SU-DHL-6 (cell line): ENCODE measurements at regions not wholly inside any gene's neighbourhood (a gene's known extent, or its start where the extent isn't known, plus 50 kb on each side); places are given as distances from the start of the nearest gene placed in this dataset.

Experiments used
- H2AFZ ChIP-seq: fragments of 200-600 bp; sonication (generic); 2 replicates; pipeline ENCODE4 v1.6.1; 2014; ENCODE audit warnings: low read depth, mild to moderate bottlenecking, moderate library complexity, mixed read lengths, antibody characterized with exemption, low read length; ENCODE audit not compliant: severe bottlenecking
- H3F3A ChIP-seq: fragments of 200-600 bp; shearing (Covaris generic); 2 replicates; pipeline ENCODE4 v1.6.0; 2016; ENCODE audit warnings: antibody characterized with exemption, mild to moderate bottlenecking; ENCODE audit not compliant: insufficient read depth
- H3K27ac ChIP-seq: fragments of 200-600 bp; sonication (generic); 2 replicates; pipeline ENCODE4 v1.5.1; 2016; ENCODE audit warnings: low read depth, mild to moderate bottlenecking, low read length, moderate library complexity, mixed read lengths
- H3K27me3 ChIP-seq: fragments of 200-600 bp; sonication (generic), shearing (Covaris generic); 2 replicates; pipeline ENCODE4 v1.6.0; 2014; ENCODE audit warnings: mild to moderate bottlenecking, low read length
- H3K36me3 ChIP-seq: fragments of 200-600 bp; sonication (generic); 2 replicates; pipeline ENCODE4 v1.6.1; 2014; ENCODE audit warnings: mild to moderate bottlenecking, low read length, mixed read lengths
- H3K4me2 ChIP-seq: fragments of 300-600, 200-600 bp; shearing (Covaris generic), sonication (generic); 2 replicates; pipeline ENCODE4 v1.6.0; 2014; ENCODE audit warnings: low read length, low read depth, mild to moderate bottlenecking; ENCODE audit not compliant: poor library complexity, severe bottlenecking
- H3K4me3 ChIP-seq: fragments of 200-600 bp; sonication (generic); 2 replicates; pipeline ENCODE4 v1.5.1; 2014; ENCODE audit warnings: antibody characterized with exemption, low read length, mild to moderate bottlenecking, mixed read lengths; ENCODE audit not compliant: insufficient read depth, poor library complexity, severe bottlenecking
- H3K79me2 ChIP-seq: fragments of 200-600 bp; sonication (generic); 2 replicates; pipeline ENCODE4 v1.6.1; 2014; ENCODE audit warnings: mild to moderate bottlenecking, low read length, moderate library complexity; ENCODE audit not compliant: insufficient read depth
- H3K9ac ChIP-seq: fragments of 200-600 bp; sonication (generic); 2 replicates; pipeline ENCODE4 v1.7.0; 2014; ENCODE audit warnings: mild to moderate bottlenecking, low read length
- H3K9me2 ChIP-seq: fragments of 200-600 bp; sonication (generic); replicated peaks from 2 replicates; pipeline ENCODE4 v1.6.1; 2014; ENCODE audit warnings: low read length; ENCODE audit not compliant: insufficient read depth
- H3K9me3 ChIP-seq: fragments of 200-600 bp; sonication (generic); 2 replicates; pipeline ENCODE4 v1.6.1; 2014; ENCODE audit warnings: low read length, mixed read lengths; ENCODE audit not compliant: insufficient read depth
- H4K20me1 ChIP-seq: fragments of 200-600 bp; sonication (generic); 2 replicates; pipeline ENCODE4 v1.6.1; 2014; ENCODE audit warnings: low read depth, mild to moderate bottlenecking, antibody characterized with exemption, low read length, moderate library complexity, mixed read lengths
- EZH2phosphoT487 ChIP-seq: fragments of 200-600 bp; sonication (generic), shearing (Covaris generic); conservative IDR thresholded peaks from 2 replicates; pipeline ENCODE4 v1.6.1; 2018; ENCODE audit warnings: mild to moderate bottlenecking, antibody characterized with exemption, low read length, moderate library complexity, mixed read lengths
- TF ChIP-seq, protein P1 (sequence below): fragments of 200-600 bp; sonication (generic); IDR thresholded peaks from one replicate; pipeline ENCODE4 v1.5.1; 2017; ENCODE audit warnings: antibody characterized with exemption, mild to moderate bottlenecking, low read length, moderate library complexity; ENCODE audit not compliant: insufficient read depth, poor library complexity, severe bottlenecking

DNA sequence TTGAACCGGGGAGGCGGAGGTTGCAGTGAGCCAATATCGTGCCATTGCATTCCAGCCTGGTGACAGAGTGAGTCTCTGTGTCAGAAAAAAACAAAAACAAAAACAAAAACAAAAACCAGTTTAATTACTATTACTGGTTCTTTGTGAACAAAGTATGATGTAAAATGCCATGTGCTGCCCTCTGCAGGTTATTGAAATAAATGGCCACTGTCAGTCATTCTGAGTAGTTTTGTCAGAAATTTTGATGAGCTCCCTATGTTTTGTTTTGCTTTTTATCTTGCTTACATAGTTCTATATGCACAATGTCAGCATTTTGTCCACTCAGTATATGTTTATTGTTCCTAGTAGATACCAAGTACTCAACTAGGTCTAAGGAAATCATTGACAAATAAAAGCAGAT is 423.6 kb upstream of the CHST9 start:
- no peaks in the 10 kb centered on the region for H3K9me3 ChIP-seq

DNA sequence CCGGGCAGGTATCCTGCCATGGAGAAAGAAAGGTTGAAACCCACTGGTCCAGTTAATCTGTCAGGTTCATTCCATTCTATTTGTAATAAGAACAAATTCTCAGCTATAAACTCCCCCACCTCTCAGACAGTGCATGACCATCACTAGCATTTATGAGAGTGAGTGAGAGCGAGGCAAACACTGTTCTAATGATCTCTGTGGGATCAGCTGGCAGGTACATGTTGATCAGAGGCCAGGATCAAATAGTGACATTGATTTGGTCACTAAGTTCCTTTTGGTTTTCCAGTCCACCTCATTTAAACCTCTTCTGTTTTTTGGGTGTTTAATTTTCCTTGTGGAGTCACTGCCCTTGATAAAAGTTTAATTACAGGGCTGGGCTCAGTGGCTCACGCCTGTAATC is 423.1 kb upstream of the CHST9 start:
- no peaks in the 10 kb centered on the region for H3K9me3 ChIP-seq
- H3K27ac ChIP-seq = no peak overlapping the region
- no peak for TF ChIP-seq EZH2phosphoT487
- TF ChIP-seq, protein P1, sequence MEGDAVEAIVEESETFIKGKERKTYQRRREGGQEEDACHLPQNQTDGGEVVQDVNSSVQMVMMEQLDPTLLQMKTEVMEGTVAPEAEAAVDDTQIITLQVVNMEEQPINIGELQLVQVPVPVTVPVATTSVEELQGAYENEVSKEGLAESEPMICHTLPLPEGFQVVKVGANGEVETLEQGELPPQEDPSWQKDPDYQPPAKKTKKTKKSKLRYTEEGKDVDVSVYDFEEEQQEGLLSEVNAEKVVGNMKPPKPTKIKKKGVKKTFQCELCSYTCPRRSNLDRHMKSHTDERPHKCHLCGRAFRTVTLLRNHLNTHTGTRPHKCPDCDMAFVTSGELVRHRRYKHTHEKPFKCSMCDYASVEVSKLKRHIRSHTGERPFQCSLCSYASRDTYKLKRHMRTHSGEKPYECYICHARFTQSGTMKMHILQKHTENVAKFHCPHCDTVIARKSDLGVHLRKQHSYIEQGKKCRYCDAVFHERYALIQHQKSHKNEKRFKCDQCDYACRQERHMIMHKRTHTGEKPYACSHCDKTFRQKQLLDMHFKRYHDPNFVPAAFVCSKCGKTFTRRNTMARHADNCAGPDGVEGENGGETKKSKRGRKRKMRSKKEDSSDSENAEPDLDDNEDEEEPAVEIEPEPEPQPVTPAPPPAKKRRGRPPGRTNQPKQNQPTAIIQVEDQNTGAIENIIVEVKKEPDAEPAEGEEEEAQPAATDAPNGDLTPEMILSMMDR = no peak
- H2AFZ ChIP-seq = no peak overlapping the region
- no peaks in the 10 kb centered on the region for H3K36me3 ChIP-seq
- H3K4me3 ChIP-seq = no peak overlapping the region
- H3F3A ChIP-seq = no peaks in the 10 kb centered on the region
- H3K4me2 ChIP-seq = no peak overlapping the region
- H3K9me2 ChIP-seq = no peaks in the 10 kb centered on the region
- no peaks in the 10 kb centered on the region for H3K27me3 ChIP-seq
- no peaks in the 10 kb centered on the region for H4K20me1 ChIP-seq
- no peak overlapping the region for H3K9ac ChIP-seq
- H3K79me2 ChIP-seq = no peaks in the 10 kb centered on the region

More for the DNA sequence above, 423.6 kb upstream of the CHST9 start:
- Histone ChIP-seq H3F3A (no peaks in the 10 kb centered on the region), H3K27me3 (no peaks in the 10 kb centered on the region), H4K20me1 (no peaks in the 10 kb centered on the region), H3K79me2 (no peaks in the 10 kb centered on the region), H3K9me2 (no peaks in the 10 kb centered on the region), H3K4me2 (no peak overlapping the region), H3K9ac (no peak overlapping the region), H2AFZ (no peak overlapping the region), H3K27ac (no peak overlapping the region), H3K36me3 (no peaks in the 10 kb centered on the region), H3K4me3 (no peak overlapping the region)
- TF ChIP-seq, protein P1 = peak; percentile 74
- no peak for TF ChIP-seq EZH2phosphoT487

DNA sequence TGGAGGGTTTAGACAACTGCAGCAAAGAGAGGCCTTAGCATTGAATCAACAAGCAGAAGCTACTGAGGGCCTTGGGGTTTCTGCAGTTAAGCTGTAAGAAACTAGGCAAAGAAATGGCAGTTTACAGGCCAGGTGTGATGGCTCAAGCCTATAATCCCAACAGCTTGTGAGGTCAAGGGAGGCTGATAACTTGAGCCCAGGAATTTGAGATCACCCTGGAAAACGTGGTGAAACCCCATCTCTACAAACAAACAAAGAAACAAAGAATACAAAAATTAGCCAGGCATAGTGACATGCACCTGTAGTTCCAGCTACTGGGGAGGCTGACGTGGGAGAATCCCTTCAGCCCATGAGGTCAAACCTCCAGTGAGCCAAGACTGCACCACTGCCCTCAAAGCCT is 421.6 kb upstream of the CHST9 start:
- Histone ChIP-seq H2AFZ (no peak overlapping the region), H3K9ac (no peak overlapping the region), H3K9me3 (no peaks in the 10 kb centered on the region), H3K4me3 (no peak overlapping the region), H3K9me2 (no peaks in the 10 kb centered on the region), H3K79me2 (no peaks in the 10 kb centered on the region), H3K27ac (no peak overlapping the region), H4K20me1 (no peaks in the 10 kb centered on the region), H3F3A (no peaks in the 10 kb centered on the region), H3K4me2 (no peak overlapping the region), H3K27me3 (no peaks in the 10 kb centered on the region), H3K36me3 (no peaks in the 10 kb centered on the region)
- TF ChIP-seq, protein P1 = no peak
- TF ChIP-seq EZH2phosphoT487 = no peak
